Erythroblast (primary cell): ENCODE measurements at regions not wholly inside any gene's neighbourhood (a gene's known extent, or its start where the extent isn't known, plus 50 kb on each side); places are given as distances from the start of the nearest gene placed in this dataset.

Experiments used
- GATA1 ChIP-seq: IDR thresholded peaks from 2 replicates; pipeline ENCODE4 v1.6.1; 2011; ENCODE audit warnings: low read depth, mild to moderate bottlenecking, control low read depth, low read length, moderate library complexity
- POLR2A ChIP-seq: IDR thresholded peaks from 2 replicates; pipeline ENCODE4 v1.6.1; 2011; ENCODE audit warnings: mild to moderate bottlenecking, low read length

DNA sequence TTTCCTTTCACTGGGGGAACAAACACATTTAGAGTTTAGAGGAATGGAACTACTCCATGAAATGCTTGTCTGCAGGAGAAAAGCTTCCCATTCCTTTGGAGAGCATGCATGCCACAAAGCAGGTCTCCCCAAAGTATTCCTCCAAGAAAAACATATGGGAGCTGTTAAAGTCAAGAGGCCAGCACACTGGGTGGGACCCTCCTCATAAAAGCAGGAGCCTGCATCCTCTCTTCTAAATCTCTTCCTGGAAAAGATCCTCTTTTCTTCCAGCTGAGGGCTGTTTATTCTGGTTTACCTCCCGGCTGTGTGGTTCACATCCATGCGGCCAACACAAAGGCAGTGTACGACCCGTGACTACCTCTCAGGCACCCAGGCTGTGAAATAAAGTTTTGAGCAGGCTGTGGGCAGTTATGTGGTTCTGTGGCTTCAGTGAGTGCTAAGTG is 103.4 kb downstream of the TENT5C start:
- TF ChIP-seq POLR2A: no peak
- TF ChIP-seq GATA1: no peak
